NCI-H1417 treated with DMSO at 0.1 percent for 48 hours (cell line): ENCODE measurements at regions not wholly inside any gene's neighbourhood (a gene's known extent, or its start where the extent isn't known, plus 50 kb on each side); places are given as distances from the start of the nearest gene placed in this dataset.

Experiments
- DNase-seq: peaks from one replicate; lab custom pipeline; 2025; lab: John Stamatoyannopoulos, UW

DNA sequence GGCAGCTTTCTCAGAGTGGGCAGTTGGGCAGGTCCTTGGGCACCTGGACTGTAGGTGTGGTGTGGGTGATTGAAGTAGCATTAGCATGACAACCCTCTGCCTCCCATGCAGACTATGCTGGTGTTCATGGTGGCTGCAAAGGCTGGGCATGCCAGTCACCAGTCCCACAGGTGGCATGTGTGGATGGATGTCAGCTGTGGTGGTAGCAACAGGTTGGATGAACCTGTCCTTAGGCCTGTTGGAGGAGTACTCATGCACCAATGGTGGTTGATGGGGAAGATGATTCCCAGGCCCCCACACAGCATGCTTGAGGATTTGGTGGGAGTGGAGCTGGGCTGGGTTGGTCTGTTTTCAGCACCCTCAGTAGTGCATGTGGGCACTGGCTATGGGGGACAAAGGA, 251.1 kb downstream of the PAX1 start:
- DNase-seq, result no peak

DNA sequence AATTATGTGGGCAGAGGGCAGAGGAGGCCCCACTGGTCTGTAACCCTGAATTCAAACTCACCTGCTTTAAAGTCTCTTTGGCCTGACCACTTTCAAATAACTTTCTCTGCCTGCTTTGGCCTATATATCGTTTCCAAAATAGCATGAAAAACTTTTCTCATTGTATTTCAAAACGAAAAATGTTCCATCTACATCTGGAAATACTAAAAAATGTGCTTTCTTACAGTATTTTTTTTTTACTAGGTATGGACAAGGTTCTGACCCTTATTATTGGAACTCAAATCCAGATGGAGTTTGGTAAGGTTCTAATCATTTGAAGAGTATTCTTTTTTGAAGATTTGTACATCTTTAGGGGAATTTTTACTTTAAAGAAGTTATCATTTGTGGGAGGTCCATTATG, 241.9 kb downstream of the PAX1 start:
- no peak for DNase-seq

DNA sequence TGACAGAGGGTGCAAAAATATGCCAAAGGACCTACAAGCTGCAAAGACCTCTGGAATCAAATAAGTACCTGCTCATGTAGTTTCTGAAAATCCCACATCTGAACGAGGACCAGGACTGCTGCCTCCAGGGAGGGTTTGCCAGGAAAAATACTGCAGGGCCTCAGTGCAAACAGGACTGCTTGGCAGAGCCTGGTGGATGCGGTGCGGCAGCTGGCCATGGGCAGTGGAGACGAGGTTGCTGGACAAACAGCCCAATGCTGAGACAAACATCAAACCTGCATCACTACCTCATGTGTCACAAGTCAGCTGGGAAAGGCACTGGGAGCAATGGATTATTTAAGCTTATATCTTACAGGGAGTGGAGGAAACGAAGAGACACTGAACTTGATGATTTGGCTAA, 238.8 kb downstream of the PAX1 start:
- no peak for DNase-seq

DNA sequence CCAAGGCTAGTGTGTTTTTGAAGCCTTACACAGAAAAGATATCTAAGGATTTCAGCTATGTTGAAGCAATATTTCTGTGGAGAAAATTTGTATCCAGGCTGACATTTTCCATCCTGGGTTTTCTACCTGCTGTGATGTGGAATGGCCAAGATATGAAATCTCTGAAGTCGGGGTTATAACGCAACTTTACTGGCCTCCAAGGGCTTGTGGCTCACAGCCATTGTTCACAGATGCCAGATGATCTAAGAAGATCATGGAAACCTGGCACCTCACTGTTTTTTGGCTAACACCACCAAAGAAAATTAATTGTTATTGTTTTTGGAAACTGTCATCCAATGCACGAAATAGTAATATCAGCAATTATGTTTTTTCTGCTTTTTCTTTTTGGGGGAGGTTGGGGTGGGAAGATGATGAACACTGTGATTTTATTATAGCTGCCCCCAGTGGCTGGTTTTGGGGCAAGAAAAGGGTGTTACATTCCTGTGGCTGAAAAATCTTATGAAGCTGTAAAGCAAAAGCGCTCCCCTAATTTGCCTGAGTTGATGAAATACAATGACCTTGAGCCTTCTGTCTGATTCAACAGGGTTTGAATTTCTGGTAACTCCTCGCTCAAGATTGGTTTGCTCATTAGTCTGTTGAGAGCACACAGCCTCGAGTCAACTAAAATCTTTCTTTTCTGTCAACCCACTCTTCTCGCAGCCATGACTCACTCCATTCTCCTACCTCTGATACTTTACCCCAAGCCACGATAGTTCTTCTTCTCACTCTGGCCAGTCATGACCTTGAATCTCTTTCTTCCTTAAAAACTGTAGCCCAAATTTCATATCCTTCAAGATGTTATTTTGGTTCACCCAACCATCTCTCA, 236.7 kb downstream of the PAX1 start:
- no peak for DNase-seq

DNA sequence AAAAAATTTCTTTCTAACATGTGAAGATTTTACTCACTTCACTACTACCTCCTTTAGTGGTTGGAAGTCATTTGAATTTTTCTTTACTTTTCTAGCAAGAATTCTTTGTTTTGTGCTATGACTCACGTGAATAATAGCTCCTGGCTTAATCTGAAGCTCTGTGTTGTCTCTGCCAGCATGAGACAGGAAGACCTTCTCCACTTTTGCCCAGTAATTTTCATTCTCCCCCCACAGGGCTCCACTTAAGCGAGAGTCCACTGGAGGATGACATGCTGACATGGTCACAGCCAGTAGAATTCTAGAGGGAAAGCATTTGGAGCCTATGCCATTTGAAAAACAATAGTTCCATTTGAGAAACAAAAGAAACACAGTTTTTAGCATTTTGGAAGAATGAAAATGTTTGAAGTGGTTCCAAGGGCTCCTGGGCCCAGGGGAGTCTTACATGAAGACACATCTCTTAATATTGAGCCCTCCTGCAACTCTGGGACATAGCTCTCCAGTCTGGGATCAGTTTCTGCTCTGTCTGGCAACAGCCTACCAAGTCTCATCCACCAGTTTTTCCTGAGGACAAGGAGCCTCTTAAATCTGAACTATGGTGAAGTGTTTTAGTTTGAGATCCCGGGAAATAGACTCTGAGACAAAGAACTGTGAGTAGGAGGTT, 231.4 kb downstream of the PAX1 start:
- no peak for DNase-seq

DNA sequence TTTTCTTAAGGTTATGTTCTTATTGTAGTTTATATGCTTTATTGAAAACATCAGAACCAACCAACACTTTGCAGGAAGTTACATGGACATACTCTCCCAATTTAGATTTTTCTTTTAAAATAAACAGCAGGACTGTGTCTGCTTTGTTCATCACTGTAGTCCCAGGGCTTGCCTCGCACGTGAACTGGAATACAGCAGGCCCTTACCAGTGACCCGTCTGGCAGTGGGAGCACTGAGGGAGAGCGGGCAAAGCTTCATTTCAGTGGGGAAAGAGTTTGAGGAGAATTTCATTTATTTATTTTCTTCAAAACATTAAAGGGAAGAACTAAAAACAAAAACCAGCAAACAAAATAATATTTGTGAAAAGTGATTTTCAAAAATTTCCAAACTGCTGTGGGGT, 230.8 kb downstream of the PAX1 start:
- no peak for DNase-seq

DNA sequence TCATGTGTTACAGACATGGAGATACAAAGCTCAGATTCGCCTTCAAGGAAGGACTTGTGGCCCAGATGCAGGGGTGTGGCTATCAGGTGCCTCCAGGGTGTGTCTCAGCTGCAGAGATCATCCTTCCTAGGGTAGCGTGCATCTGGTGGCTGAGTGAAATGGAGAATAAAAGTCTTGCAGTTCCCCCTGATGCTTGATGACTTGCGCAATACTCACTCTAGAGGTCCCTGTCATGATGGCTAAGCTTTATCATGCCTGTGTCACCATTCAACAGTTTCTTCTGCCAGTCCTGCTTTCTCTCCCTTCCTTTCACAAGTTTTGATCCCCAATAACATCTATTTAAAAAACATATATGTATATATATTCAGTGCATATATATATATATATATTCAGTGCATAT, 228.1 kb downstream of the PAX1 start:
- DNase-seq, result no peak

DNA sequence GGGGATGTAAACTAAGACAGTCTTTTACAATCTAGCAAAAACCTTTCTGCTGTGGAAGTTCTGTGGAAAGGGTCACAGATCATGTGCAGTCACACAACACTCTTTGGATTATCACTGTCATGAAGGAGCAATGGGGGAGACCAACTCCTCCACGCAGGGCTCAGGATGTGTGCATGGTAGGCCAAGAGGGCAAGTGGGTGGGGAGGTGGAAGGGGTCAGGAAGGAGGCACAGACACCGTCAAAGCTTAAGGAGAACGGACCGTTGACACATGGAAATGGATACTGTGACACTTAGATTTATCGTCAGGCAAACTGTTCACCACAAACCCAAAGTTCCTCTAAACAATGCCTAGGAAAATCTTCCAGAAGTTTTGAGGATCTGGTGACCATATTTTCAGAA, 215.8 kb downstream of the PAX1 start:
- no peak for DNase-seq

DNA sequence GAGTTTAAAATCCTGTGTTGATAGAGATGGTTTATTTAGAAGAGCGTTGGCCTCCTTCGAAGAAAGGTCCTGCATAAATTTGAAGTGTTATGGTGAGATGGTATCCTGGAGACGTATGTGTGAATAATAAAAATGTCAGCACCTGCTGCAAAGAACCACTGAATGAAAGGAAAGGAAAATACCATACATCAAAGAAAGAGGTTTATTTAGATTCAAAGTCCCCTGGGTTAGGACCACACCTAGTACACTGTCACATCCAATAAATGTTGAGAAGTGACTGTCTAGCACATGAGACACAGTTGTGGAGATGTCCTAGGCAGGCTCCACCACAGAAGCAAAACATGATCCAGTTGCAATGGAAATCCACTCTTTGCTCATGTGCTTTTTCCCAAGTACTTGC, 214.7 kb downstream of the PAX1 start:
- no peak for DNase-seq

DNA sequence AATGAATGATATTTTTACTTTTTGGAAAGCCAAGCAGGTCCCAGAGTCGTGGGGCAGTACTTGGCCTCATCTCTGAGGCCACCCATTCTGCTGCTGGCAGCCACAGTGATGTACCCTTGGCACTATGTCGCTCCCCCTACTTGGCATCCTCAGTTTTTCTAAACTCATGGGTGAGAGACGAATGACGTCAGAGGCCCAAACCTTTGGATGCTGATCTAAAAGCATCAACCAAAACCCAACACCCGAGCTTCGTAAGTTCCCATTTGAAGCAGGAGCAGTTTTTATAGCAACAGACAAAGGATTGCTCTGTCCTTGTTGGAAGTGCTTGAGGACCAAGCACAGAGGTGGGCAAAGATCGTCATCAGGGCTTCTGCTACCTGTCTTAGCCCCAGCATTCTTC, 212.9 kb downstream of the PAX1 start:
- no peak for DNase-seq

DNA sequence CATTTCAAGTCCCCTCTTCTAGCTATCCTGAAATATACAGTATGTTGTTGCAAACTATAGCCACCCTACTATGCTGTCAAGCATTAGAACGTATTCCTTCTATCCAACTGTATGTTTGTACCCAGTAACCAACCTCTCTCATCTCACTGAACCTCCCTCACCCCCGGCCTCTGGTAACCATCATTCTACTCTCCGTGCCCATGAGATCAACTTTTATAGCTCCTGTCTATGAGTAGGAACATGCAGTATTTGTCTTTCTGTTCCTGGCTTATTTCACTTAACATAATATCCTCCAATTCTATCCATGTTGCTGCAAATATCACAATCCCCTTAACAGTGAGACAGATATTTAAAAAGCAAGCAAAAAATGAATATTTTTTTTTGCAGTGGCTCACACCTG, 196.9 kb downstream of the PAX1 start:
- DNase-seq, result no peak

DNA sequence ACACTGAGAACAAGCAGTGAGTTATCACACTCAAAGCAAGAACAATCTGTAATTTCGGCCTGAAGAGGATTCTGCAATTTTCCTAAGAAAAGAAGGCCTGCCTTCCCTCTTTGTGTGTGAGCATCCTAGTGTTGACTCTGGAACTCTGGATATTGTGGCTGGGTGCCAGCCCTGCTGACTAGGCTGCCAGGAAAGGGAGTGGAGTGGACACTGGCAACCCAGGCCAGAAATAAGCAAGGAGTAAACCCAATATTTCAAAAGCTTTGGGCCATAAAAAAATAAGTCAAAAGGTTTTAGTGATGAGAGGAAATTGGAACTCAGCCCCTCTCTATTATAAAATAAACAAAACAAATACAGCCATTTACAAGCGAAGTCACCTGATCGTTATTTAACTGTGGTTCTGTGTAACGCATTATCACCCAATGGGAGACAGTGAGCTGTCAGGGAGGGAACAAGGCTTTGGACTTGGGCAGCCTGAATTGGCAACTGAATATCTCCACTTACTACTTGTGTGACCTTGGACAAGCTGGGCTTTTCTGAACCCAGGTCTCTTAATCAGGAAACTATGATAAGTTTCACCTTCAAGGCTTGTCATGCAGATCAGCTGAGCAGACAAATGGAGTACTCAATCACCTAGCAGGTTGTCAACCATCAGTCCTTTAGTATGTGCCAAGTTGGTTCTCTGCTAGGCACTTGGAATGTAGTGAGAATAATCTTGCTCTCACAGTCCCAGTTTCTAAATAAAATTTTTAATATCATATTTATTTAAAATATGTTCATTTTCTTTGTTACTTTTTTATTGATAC, 196.2 kb downstream of the PAX1 start:
- no peak for DNase-seq

DNA sequence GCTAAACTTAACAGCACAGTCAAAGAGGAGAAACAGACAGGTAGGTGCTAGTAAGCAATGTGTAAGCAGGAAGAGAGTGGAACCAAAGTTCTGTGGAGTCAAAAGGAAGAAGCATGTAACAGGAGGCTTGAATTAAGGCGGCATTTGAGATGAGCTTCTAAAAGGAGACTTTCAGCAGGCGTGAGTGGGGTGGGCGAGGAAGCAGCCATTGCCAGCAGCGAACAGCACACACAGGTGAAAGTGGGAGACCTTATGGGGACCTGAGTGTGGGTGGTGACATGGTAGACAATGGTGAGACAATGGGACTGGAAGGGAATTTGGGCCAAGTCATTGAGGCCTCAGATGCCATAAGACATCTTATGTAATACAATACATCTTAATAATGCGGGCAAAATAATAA, 195.0 kb downstream of the PAX1 start:
- no peak for DNase-seq

DNA sequence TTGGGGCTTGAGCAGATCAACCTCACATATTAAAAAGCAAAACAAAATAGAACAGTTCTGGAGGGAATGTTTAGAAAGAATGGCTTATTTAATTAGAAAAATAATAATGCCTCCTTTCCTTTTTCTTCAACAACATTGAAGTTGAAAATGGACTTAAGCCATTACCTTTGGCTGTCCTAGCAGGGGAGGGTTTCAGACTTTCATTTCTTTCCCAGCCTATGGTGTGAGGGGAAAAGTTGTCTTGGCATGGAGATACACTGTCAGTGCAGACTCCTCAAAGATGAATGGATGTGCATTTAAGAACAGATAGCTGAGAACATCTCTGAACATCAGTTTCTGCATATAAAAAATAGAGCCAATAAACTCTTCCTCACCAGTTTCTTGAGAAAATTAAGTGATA, 169.5 kb downstream of the PAX1 start:
- DNase-seq, result no peak

DNA sequence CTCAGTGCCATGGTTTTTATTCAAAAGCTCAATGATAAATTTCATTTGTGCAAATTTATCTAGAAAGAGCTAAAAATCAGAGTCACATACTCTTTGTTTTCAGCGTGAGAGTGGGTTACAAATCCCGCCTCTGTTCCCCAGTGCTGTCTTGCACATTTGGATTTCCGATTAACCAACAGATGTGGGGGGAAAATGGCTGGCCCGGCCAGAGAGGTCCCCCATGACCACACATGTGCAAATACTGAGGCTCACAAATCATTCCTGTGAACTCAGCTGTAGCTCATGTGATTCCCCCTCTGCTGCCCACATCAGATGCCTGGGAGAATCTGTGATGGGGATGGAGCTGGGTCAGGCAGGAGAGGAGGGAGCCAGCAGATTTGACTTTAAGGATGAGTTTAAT, 168.7 kb downstream of the PAX1 start:
- DNase-seq, result no peak

DNA sequence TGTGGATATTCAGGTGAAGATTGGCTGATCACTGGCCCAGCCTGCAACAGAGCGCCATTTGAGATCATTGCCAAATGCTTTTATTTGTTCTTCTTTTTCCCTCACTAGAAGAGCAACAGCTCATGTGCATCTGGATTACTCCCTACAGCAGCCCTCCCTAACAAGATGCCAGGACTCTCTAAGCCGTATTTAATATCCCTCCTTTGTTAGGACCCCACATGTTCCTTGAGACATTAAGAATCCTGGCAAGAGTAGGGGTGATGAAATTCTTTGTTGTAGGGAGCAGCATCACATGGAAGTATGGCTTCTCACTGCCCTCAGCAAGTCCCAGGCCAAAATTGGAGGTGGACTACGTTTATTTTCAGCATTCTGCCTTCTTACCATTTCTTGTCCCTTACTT, 167.8 kb downstream of the PAX1 start:
- no peak for DNase-seq

DNA sequence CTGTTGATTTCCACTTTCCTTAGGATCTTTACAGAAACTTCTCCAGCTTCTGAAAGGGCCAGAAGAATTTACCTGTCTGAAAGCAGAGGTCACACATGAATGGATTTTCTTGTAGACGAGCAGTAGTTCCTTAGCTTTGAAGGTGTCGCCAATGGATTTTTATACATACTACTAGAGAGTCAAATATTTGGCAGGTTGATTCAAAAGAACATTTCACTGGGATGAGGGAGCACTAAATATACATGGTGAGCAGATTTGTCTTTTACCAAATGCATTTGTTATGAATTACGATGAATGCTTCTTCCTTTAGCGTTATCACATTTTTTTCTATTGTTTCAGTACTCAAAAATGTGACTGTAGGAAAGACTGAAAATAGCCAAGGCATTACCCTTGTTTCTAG, 162.3 kb downstream of the PAX1 start:
- no peak for DNase-seq

DNA sequence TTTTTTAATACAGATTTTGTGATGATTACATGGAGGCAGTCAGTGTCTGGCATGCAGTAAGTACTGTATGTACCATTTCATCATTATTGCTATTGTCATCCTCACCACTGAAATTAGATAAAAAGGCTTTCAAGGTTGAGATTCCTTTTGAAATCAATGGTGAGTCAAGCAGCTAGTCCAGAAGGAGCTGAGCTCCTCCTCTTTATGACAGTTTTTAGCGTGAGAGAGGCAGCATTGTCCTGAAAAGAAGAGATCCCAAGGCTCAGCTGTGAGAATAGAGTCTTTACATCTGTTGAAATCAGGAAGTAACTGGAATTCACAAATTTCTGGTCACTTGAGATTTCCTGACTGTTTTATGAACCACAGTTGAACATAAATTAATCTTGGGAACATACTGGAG, 161.9 kb downstream of the PAX1 start:
- DNase-seq, result no peak

DNA sequence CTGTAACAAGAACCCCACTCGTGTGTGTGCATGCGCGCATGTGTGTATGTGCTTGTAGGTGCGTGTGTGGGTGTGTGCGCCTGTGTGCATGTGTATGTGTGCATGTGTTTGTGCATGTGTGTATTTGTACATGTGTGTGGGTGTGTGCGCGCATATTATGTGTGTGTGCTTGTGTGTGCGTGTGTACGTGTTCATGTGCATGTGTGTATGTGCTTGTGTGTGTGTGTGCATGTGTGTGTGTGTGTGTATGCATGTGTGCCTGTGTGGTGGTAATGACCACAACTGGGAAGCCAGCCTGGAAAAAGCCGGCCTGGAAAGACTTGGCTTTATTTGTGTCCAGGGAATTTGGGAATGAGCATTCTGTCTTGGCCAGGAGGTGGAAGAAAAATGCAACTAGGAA, 157.5 kb downstream of the PAX1 start:
- no peak for DNase-seq

DNA sequence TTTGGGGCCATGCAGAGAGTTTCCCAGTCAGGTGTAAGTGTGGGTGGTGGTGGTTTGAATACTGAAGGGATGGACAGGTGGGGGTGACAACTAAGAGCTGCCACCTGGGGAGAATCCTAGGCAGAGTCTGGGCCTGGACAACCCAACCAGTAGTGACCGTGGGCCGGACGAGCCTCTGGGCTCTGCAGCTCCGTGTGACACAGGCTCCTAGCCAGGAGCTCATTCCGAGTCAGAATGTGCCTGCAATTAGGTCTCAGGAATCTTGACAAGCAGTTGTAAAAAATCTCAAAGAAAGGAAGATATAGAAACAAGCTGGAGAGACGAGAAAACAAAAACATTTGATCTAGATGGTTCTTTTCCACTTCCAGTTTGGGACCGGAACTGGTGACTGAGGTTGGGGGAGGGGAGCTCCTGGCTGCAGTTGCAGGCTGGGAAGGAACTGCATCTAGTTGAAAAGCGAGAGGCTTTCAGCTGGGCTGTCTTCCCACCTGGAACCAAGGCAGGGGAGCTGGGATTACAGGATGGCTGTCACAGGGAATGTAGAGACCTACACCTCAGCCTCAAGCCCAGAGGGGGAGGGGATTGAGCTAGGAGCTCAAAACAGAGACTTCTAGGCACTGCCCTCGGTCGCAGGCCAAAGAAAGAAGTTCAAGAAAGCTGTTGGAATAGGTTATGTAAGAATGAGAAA, 156.9 kb downstream of the PAX1 start:
- no peak for DNase-seq

DNA sequence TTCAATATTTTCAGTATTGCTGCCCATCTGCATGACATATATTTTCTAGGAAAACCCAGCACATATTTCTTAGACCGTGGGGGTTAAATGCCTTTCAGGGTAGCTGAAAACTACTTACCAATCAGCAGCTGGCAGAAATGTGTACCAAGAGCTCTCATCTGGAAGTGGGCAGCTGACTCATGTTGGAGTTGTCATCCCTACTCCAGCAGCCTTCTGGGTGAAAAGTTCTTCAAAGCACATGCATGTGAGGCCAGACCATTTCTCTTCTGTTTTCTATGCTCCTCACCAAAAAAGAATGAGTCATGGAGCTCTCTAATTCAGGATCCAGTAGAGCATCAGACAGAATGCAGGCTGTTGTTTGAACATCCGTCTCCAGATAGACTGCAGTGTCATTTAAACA, 135.5 kb downstream of the PAX1 start:
- no peak for DNase-seq

DNA sequence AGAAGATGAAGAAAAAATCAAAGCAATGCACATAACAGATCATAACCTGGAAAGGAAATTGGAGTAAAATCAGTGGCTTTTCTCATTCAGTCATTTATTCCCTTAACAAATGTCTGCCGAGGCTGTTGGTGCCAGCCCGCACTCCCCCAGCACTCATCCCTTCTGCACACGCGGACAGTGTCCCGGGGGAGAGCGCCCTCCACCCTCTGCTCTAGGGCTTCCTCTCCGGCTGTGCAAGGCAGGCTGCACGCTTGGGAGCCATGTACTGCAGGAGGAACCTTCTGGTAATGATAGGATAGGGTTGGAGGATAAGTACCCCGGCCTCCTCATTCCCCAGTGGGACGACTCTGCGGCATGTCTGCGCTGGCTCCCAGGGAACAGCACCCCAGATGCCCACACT, 134.5 kb downstream of the PAX1 start:
- DNase-seq, result no peak
